NB4 (cell line): ENCODE measurements at regions not wholly inside any gene's neighbourhood (a gene's known extent, or its start where the extent isn't known, plus 50 kb on each side); places are given as distances from the start of the nearest gene placed in this dataset.

ENCODE experiments used
- CTCF ChIP-seq: IDR thresholded peaks from one replicate; pipeline ENCODE4 v1.5.1; 2012; ENCODE audit warnings: low read depth, low read length
- MAX ChIP-seq: IDR thresholded peaks from 2 replicates; pipeline ENCODE4 v1.6.1; 2011; ENCODE audit warnings: low read depth, low read length
- POLR2A ChIP-seq: IDR thresholded peaks from 2 replicates; pipeline ENCODE4 v1.6.1; 2011; ENCODE audit warnings: mild to moderate bottlenecking; ENCODE audit not compliant: insufficient read length; ENCODE audit errors: extremely low read depth

- TF ChIP-seq CTCF (no peak), POLR2A (no peak), MAX (no peak)
These were observed 389.0 kb upstream of the CDH11 start for GRCh38 chr16:65510850-65511249.
